Activated CD4-positive, alpha-beta memory T cell treated with anti-CD3 and anti-CD28 coated beads for 36 hours (primary cell): ENCODE measurements at regions not wholly inside any gene's neighbourhood (a gene's known extent, or its start where the extent isn't known, plus 50 kb on each side); places are given as distances from the start of the nearest gene placed in this dataset.

Experiments used
- CTCF ChIA-PET: fragments of 350-600 bp; sonication (Branson Sonifier 250); formaldehyde crosslinking; loops from one replicate; lab custom pipeline; 2021; ENCODE audit warnings: antibody characterized with exemption, inconsistent platforms; lab: Charles Lee
- POLR2A ChIA-PET: fragments of 350-600 bp; sonication (Branson Sonifier 250); formaldehyde crosslinking; loops from one replicate; lab custom pipeline; 2021; ENCODE audit warnings: antibody characterized with exemption; lab: Charles Lee
- DNase-seq: peaks from one replicate; pipeline ENCODE4 v3.0.0-alpha.2; 2020
- H3K27ac Mint-ChIP-seq: one replicate; pipeline ENCODE4 v1.8.0; 2021; ENCODE audit warnings: mixed read lengths
- H3K27me3 Mint-ChIP-seq: one replicate; pipeline ENCODE4 v1.8.0; 2021; ENCODE audit warnings: mixed read lengths
- H3K36me3 Mint-ChIP-seq: one replicate; pipeline ENCODE4 v1.8.0; 2021; ENCODE audit warnings: mixed read lengths
- H3K4me1 Mint-ChIP-seq: one replicate; pipeline ENCODE4 v1.8.0; 2021; ENCODE audit warnings: low read depth, mixed read lengths
- H3K4me3 Mint-ChIP-seq: one replicate; pipeline ENCODE4 v1.8.0; 2021; ENCODE audit warnings: mild to moderate bottlenecking, mixed read lengths
- H3K9me3 Mint-ChIP-seq: one replicate; pipeline ENCODE4 v1.8.0; 2021; ENCODE audit warnings: mixed read lengths
- intact Hi-C: fragments of 100-400 bp; cut with micrococcal nuclease; formaldehyde crosslinking; loops from one replicate; pipeline ENCODE4 v1.15.1; 2023

- H3K27me3 Mint-ChIP-seq: no peaks in the 10 kb centered on the region
- no peak overlapping the region for H3K4me3 Mint-ChIP-seq
- ChIA-PET POLR2A (no interaction called here), CTCF (no interaction called here)
- intact Hi-C loops: no loop called here
- H3K9me3 Mint-ChIP-seq: peaks cover 6% of the 10 kb centered on the region
- DNase-seq: no peak
- H3K27ac Mint-ChIP-seq: no peak overlapping the region
- no peaks in the 10 kb centered on the region for H3K4me1 Mint-ChIP-seq
- no peaks in the 10 kb centered on the region for H3K36me3 Mint-ChIP-seq
These were observed 412.8 kb downstream of the KIF2B start for GRCh38 chr17:54235571-54235970.

- Mint-ChIP-seq H3K4me3 (no peak overlapping the region), H3K27ac (no peak overlapping the region), H3K9me3 (peaks cover 9% of the 10 kb centered on the region), H3K4me1 (no peaks in the 10 kb centered on the region), H3K27me3 (no peaks in the 10 kb centered on the region), H3K36me3 (no peaks in the 10 kb centered on the region)
- intact Hi-C loops: no loop called here
- POLR2A ChIA-PET: no interaction called here
- no peak for DNase-seq
- CTCF ChIA-PET: no interaction called here
These were observed 415.3 kb downstream of the KIF2B start for GRCh38 chr17:54237911-54238515.

- intact Hi-C loops: no loop called here
- no peak overlapping the region for H3K4me3 Mint-ChIP-seq
- no peaks in the 10 kb centered on the region for H3K4me1 Mint-ChIP-seq
- ChIA-PET CTCF (no interaction called here), POLR2A (no interaction called here)
- no peak overlapping the region for H3K27ac Mint-ChIP-seq
- no peak for DNase-seq
- H3K9me3 Mint-ChIP-seq: peaks cover 13% of the 10 kb centered on the region
- no peaks in the 10 kb centered on the region for H3K27me3 Mint-ChIP-seq
- no peaks in the 10 kb centered on the region for H3K36me3 Mint-ChIP-seq
These were observed 416.6 kb downstream of the KIF2B start for GRCh38 chr17:54239291-54239690.

GRCh38 chr17:54255696-54256095 lies 433.0 kb downstream of the KIF2B start:
- peaks cover 2% of the 10 kb centered on the region for H3K9me3 Mint-ChIP-seq
- no peaks in the 10 kb centered on the region for H3K4me1 Mint-ChIP-seq
- no peak overlapping the region for H3K4me3 Mint-ChIP-seq
- DNase-seq: no peak
- CTCF ChIA-PET: no interaction called here
- POLR2A ChIA-PET: no interaction called here
- intact Hi-C loops: no loop called here
- H3K27ac Mint-ChIP-seq: no peak overlapping the region
- no peaks in the 10 kb centered on the region for H3K27me3 Mint-ChIP-seq
- H3K36me3 Mint-ChIP-seq: no peaks in the 10 kb centered on the region

- Mint-ChIP-seq H3K9me3 (peaks cover 9% of the 10 kb centered on the region), H3K36me3 (no peaks in the 10 kb centered on the region), H3K4me3 (no peak overlapping the region), H3K4me1 (no peaks in the 10 kb centered on the region), H3K27ac (no peak overlapping the region), H3K27me3 (no peaks in the 10 kb centered on the region)
- DNase-seq: no peak
- ChIA-PET POLR2A (no interaction called here), CTCF (no interaction called here)
- intact Hi-C loops: no loop called here
These were observed 433.7 kb downstream of the KIF2B start for GRCh38 chr17:54256401-54256929.

GRCh38 chr17:54257440-54257839 lies 434.7 kb downstream of the KIF2B start:
- H3K4me3 Mint-ChIP-seq: no peak overlapping the region
- no peak overlapping the region for H3K27ac Mint-ChIP-seq
- DNase-seq: no peak
- POLR2A ChIA-PET: no interaction called here
- CTCF ChIA-PET: no interaction called here
- H3K4me1 Mint-ChIP-seq: no peaks in the 10 kb centered on the region
- intact Hi-C loops: no loop called here
- H3K27me3 Mint-ChIP-seq: no peaks in the 10 kb centered on the region
- H3K9me3 Mint-ChIP-seq: peaks cover 14% of the 10 kb centered on the region
- H3K36me3 Mint-ChIP-seq: no peaks in the 10 kb centered on the region

- ChIA-PET CTCF (no interaction called here), POLR2A (no interaction called here)
- Mint-ChIP-seq H3K36me3 (peaks cover under 1% of the 10 kb centered on the region), H3K27ac (no peak overlapping the region), H3K4me3 (no peak overlapping the region), H3K27me3 (no peaks in the 10 kb centered on the region), H3K4me1 (no peaks in the 10 kb centered on the region), H3K9me3 (peaks cover 18% of the 10 kb centered on the region)
- DNase-seq: no peak
- intact Hi-C loops: no loop called here
These were observed 436.7 kb downstream of the KIF2B start for GRCh38 chr17:54259476-54259875.

GRCh38 chr17:54261465-54261864 lies 438.7 kb downstream of the KIF2B start:
- intact Hi-C loops: no loop called here

GRCh38 chr17:54269881-54270280 lies 447.2 kb downstream of the KIF2B start:
- CTCF ChIA-PET: no interaction called here
- no peak overlapping the region for H3K4me3 Mint-ChIP-seq
- intact Hi-C loops: no loop called here

More at GRCh38 chr17:54261465-54261864, 438.7 kb downstream of the KIF2B start:
- H3K4me3 Mint-ChIP-seq: no peak overlapping the region
- ChIA-PET POLR2A (no interaction called here), CTCF (no interaction called here)
- H3K27ac Mint-ChIP-seq: no peak overlapping the region
- H3K9me3 Mint-ChIP-seq: peaks cover 25% of the 10 kb centered on the region
- no peak for DNase-seq
- H3K36me3 Mint-ChIP-seq: peaks cover 2% of the 10 kb centered on the region
- H3K4me1 Mint-ChIP-seq: no peaks in the 10 kb centered on the region
- no peaks in the 10 kb centered on the region for H3K27me3 Mint-ChIP-seq

GRCh38 chr17:54270499-54270898 lies 447.8 kb downstream of the KIF2B start:
- Mint-ChIP-seq H3K36me3 (no peaks in the 10 kb centered on the region), H3K27me3 (no peaks in the 10 kb centered on the region), H3K4me1 (no peaks in the 10 kb centered on the region), H3K27ac (no peak overlapping the region), H3K4me3 (no peak overlapping the region), H3K9me3 (peaks cover 16% of the 10 kb centered on the region)
- ChIA-PET POLR2A (no interaction called here), CTCF (no interaction called here)
- intact Hi-C loops: no loop called here
- DNase-seq: no peak

More at GRCh38 chr17:54269881-54270280, 447.2 kb downstream of the KIF2B start:
- no peak for DNase-seq
- Mint-ChIP-seq H3K27me3 (no peaks in the 10 kb centered on the region), H3K36me3 (no peaks in the 10 kb centered on the region), H3K4me1 (no peaks in the 10 kb centered on the region), H3K27ac (no peak overlapping the region), H3K9me3 (peaks cover 19% of the 10 kb centered on the region)
- POLR2A ChIA-PET: no interaction called here

GRCh38 chr17:54277868-54278267 lies 455.1 kb downstream of the KIF2B start:
- Mint-ChIP-seq H3K27ac (no peak overlapping the region), H3K9me3 (no peaks in the 10 kb centered on the region), H3K27me3 (no peaks in the 10 kb centered on the region), H3K4me1 (no peaks in the 10 kb centered on the region), H3K4me3 (no peak overlapping the region), H3K36me3 (no peaks in the 10 kb centered on the region)
- CTCF ChIA-PET: no interaction called here
- intact Hi-C loops: no loop called here
- POLR2A ChIA-PET: no interaction called here
- no peak for DNase-seq

GRCh38 chr17:54280741-54281140 lies 458.0 kb downstream of the KIF2B start:
- POLR2A ChIA-PET: no interaction called here
- CTCF ChIA-PET: no interaction called here

GRCh38 chr17:54282886-54283285 lies 460.2 kb downstream of the KIF2B start:
- ChIA-PET POLR2A (no interaction called here), CTCF (no interaction called here)
- Mint-ChIP-seq H3K4me1 (no peaks in the 10 kb centered on the region), H3K27ac (no peak overlapping the region), H3K4me3 (no peak overlapping the region), H3K9me3 (no peaks in the 10 kb centered on the region), H3K27me3 (no peaks in the 10 kb centered on the region), H3K36me3 (no peaks in the 10 kb centered on the region)
- intact Hi-C loops: no loop called here
- DNase-seq: no peak

More at GRCh38 chr17:54280741-54281140, 458.0 kb downstream of the KIF2B start:
- Mint-ChIP-seq H3K4me1 (no peaks in the 10 kb centered on the region), H3K27me3 (no peaks in the 10 kb centered on the region), H3K27ac (no peak overlapping the region), H3K9me3 (no peaks in the 10 kb centered on the region), H3K36me3 (no peaks in the 10 kb centered on the region), H3K4me3 (no peak overlapping the region)
- intact Hi-C loops: no loop called here
- no peak for DNase-seq
